HCT116 (cell line): ENCODE measurements at regions not wholly inside any gene's neighbourhood (a gene's known extent, or its start where the extent isn't known, plus 50 kb on each side); places are given as distances from the start of the nearest gene placed in this dataset.

ENCODE experiments used
- ATAC-seq: fragments of 200-7000 bp; cut with Tn5 transposase; 2 replicates; pipeline ENCODE4 v1.9.1; 2020; ENCODE audit warnings: mild to moderate bottlenecking, moderate library complexity
- BruUV-seq: library from RNA; stranded (reverse); fragments of 400-500 nt; replicated peaks from 2 replicates; lab custom pipeline; 2021; lab: Mats Ljungman, UMichigan
- CTCF ChIA-PET: fragments of 300-600 bp; sonication (Branson Sonifier 250); formaldehyde crosslinking; loops from one replicate; lab custom pipeline; 2021; ENCODE audit warnings: antibody characterized with exemption; lab: Charles Lee
- POLR2A ChIA-PET: fragments of 300-600, 350-600 bp; sonication (Branson Sonifier 250); formaldehyde crosslinking; loops from one replicate; lab custom pipeline; 2021; ENCODE audit warnings: antibody characterized with exemption; lab: Charles Lee
- RAD21 ChIA-PET, 2 experiments: fragments of 300-600 bp; sonication (Branson Sonifier 250); formaldehyde crosslinking; loops; one replicate each; lab custom pipeline; 2023; ENCODE audit warnings: low total read pairs in 2 of 2; ENCODE audit not compliant: uncharacterized antibody in 2 of 2, unreplicated experiment in 2 of 2, low non-redundant PET in 1 of 2; lab: Charles Lee
- DNase-seq: peaks from one replicate; pipeline ENCODE4 v3.0.0-alpha.2; 2010; ENCODE audit warnings: low read depth, low spot score
- H2AFZ ChIP-seq: fragments of 200-600 bp; shearing (Covaris generic), sonication (generic); 2 replicates; pipeline ENCODE4 v1.6.1; 2017; ENCODE audit warnings: low read depth, mixed run types, mixed read lengths, antibody characterized with exemption, low read length; ENCODE audit not compliant: poor library complexity, severe bottlenecking
- H3K27ac ChIP-seq: 2 replicates; pipeline ENCODE4 v1.5.1; 2012; ENCODE audit warnings: low read depth, low read length
- H3K27me3 ChIP-seq: fragments of 200-600 bp; sonication (generic); 2 replicates; pipeline ENCODE4 v1.6.1; 2016; ENCODE audit warnings: mixed run types, low read length, mixed read lengths; ENCODE audit not compliant: insufficient read depth
- H3K36me3 ChIP-seq, 2 experiments: fragments of 200-500 bp in 1 of 2; fragments of 200-600 bp in 1 of 2; sonication (Bioruptor generic) in 1 of 2; sonication (generic) in 1 of 2; 2 replicates each; pipeline versions ENCODE4 v1.5.1 to v1.6.1; 2014 to 2016; ENCODE audit warnings: low read length in 2 of 2, inconsistent platforms in 1 of 2, mixed read lengths in 1 of 2, mixed run types in 1 of 2; ENCODE audit not compliant: insufficient read depth in 2 of 2, control insufficient read depth in 1 of 2
- H3K4me1 ChIP-seq, 2 experiments: fragments of 200-600 bp in 1 of 2; sonication (generic) in 1 of 2; 2 replicates each; pipeline versions ENCODE4 v1.5.1 to v1.6.1; 2012 to 2017; ENCODE audit warnings: low read length in 2 of 2, inconsistent platforms in 1 of 2, mild to moderate bottlenecking in 1 of 2, mixed read lengths in 1 of 2, mixed run types in 1 of 2, moderate library complexity in 1 of 2; ENCODE audit not compliant: insufficient read depth in 2 of 2, control insufficient read depth in 1 of 2
- H3K4me2 ChIP-seq: fragments of 200-600 bp; sonication (generic); 2 replicates; pipeline ENCODE4 v1.6.1; 2017; ENCODE audit warnings: mixed run types, low read length, mixed read lengths
- H3K4me3 ChIP-seq, 2 experiments: fragments of 200-600 bp in 1 of 2; sonication (generic) in 1 of 2; replicated peaks in 1 of 2; 2 replicates each; pipeline ENCODE4 v1.5.1; 2011 to 2016; ENCODE audit warnings: low read length in 2 of 2, control low read depth in 1 of 2, low read depth in 1 of 2, mild to moderate bottlenecking in 1 of 2, mixed read lengths in 1 of 2, mixed run types in 1 of 2
- H3K79me2 ChIP-seq: fragments of 200-600 bp; sonication (generic); 2 replicates; pipeline ENCODE4 v1.6.1; 2017; ENCODE audit warnings: mild to moderate bottlenecking, mixed run types, low read length, moderate library complexity, mixed read lengths; ENCODE audit not compliant: insufficient read depth
- H3K9ac ChIP-seq: fragments of 200-600 bp; sonication (generic); 2 replicates; pipeline ENCODE4 v1.6.1; 2016; ENCODE audit warnings: low read length, mixed read lengths
- H3K9me2 ChIP-seq: fragments of 200-600 bp; sonication (generic), shearing (Covaris generic); 2 replicates; pipeline ENCODE4 v1.6.1; 2017; ENCODE audit warnings: mixed run types, mild to moderate bottlenecking, moderate library complexity; ENCODE audit not compliant: insufficient read depth
- H3K9me3 ChIP-seq, 2 experiments: fragments of 200-500 bp in 1 of 2; fragments of 200-600 bp in 1 of 2; sonication (Bioruptor generic) in 1 of 2; sonication (generic) in 1 of 2; 2 replicates each; pipeline ENCODE4 v1.6.1; 2014 to 2017; ENCODE audit warnings: low read length in 2 of 2, mixed read lengths in 2 of 2, inconsistent platforms in 1 of 2, low read depth in 1 of 2, mild to moderate bottlenecking in 1 of 2, mixed run types in 1 of 2, moderate library complexity in 1 of 2; ENCODE audit not compliant: control insufficient read depth in 1 of 2, insufficient read depth in 1 of 2
- H4K20me1 ChIP-seq: fragments of 200-600 bp; sonication (generic), shearing (Covaris generic); 2 replicates; pipeline ENCODE4 v1.6.1; 2017; ENCODE audit warnings: mixed run types, mild to moderate bottlenecking, moderate library complexity; ENCODE audit not compliant: insufficient read depth
- CEBPB ChIP-seq: IDR thresholded peaks from 2 replicates; pipeline ENCODE4 v1.6.1; 2012; ENCODE audit warnings: low read depth
- FOSL1 ChIP-seq: IDR thresholded peaks from 2 replicates; pipeline ENCODE4 v1.6.1; 2012; ENCODE audit warnings: low read depth
- POLR2A ChIP-seq: IDR thresholded peaks from 2 replicates; pipeline ENCODE4 v1.7.0; 2011; ENCODE audit warnings: borderline replicate concordance; ENCODE audit not compliant: insufficient read depth, insufficient read length; ENCODE audit errors: extremely low read depth
- POLR2AphosphoS5 ChIP-seq: IDR thresholded peaks from 2 replicates; pipeline ENCODE4 v1.6.1; 2011; ENCODE audit warnings: mild to moderate bottlenecking, low read depth, low read length, moderate library complexity
- RAD21 ChIP-seq: IDR thresholded peaks from 2 replicates; pipeline ENCODE4 v1.6.1; 2012; ENCODE audit warnings: low read depth, mild to moderate bottlenecking
- SRF ChIP-seq: IDR thresholded peaks from 2 replicates; pipeline ENCODE4 v1.6.1; 2012; ENCODE audit warnings: low read depth
- TCF7L2 ChIP-seq: IDR thresholded peaks from 2 replicates; pipeline ENCODE4 v1.7.0; 2011; ENCODE audit warnings: borderline replicate concordance, inconsistent platforms; ENCODE audit not compliant: insufficient read depth, insufficient read length; ENCODE audit errors: extremely low read depth
- YY1 ChIP-seq: IDR thresholded peaks from 2 replicates; pipeline ENCODE4 v1.6.1; 2011; ENCODE audit warnings: low read length, low read depth, moderate library complexity, mild to moderate bottlenecking; ENCODE audit not compliant: insufficient replicate concordance; ENCODE audit errors: extremely low read depth
- ZNF274 ChIP-seq: fragments of 200-500 bp; sonication (Bioruptor generic); IDR thresholded peaks from 2 replicates; pipeline ENCODE4 v1.6.1; 2014; ENCODE audit warnings: mild to moderate bottlenecking, low read depth, low read length, inconsistent platforms
- intact Hi-C: fragments of 100-400 bp; cut with micrococcal nuclease; formaldehyde crosslinking; loops from 2 replicates; pipeline ENCODE4 v1.10.0; 2022
- TF ChIP-seq, protein P1 (sequence below): IDR thresholded peaks from 2 replicates; pipeline ENCODE4 v1.6.1; 2011; ENCODE audit warnings: mild to moderate bottlenecking, low read length, moderate library complexity; ENCODE audit not compliant: insufficient replicate concordance; ENCODE audit errors: extremely low read depth
- TF ChIP-seq, protein P2 (sequence below): IDR thresholded peaks from 2 replicates; pipeline ENCODE4 v1.6.1; 2012; ENCODE audit warnings: low read depth
- TF ChIP-seq, protein P3 (sequence below): IDR thresholded peaks from 2 replicates; pipeline ENCODE4 v1.6.1; 2012

DNA sequence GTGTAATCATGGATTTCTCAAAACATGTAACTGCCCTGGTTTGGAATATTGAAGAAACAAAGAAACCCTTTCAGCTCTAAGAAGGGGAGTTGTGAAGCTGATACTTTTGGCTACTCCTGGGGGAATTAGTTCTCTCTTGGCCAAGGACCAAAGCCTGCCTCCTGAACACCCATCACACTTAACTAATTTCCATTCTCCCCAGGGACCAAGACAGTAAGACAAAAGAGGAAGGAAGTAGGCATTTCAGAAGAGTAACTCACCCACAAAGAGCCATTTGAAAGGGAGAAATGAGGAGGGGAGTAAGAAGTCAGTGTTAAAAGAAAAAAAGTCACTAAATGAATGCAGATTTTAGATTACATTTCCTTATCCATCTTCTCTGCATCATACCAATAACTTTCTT is 328.0 kb upstream of the SOX2 start:
- peaks cover 25% of the 10 kb centered on the region for H3K27me3 ChIP-seq
- DNase-seq (no peak), ATAC-seq (no peak)
- H3K9me2 ChIP-seq, result no peaks in the 10 kb centered on the region
- CTCF ChIA-PET, result no interaction called here
- no peaks in the 10 kb centered on the region for H3K9me3 ChIP-seq
- no peak overlapping the region for H3K4me2 ChIP-seq
- no peak overlapping the region for H2AFZ ChIP-seq
- H3K36me3 ChIP-seq, result no peaks in the 10 kb centered on the region
- RAD21 ChIA-PET, result no interaction called here
- H4K20me1 ChIP-seq, result no peaks in the 10 kb centered on the region
- H3K4me3 ChIP-seq, result no peak overlapping the region
- POLR2A ChIA-PET, result no interaction called here
- no TSS peak for BruUV-seq
- TF ChIP-seq, protein P1, sequence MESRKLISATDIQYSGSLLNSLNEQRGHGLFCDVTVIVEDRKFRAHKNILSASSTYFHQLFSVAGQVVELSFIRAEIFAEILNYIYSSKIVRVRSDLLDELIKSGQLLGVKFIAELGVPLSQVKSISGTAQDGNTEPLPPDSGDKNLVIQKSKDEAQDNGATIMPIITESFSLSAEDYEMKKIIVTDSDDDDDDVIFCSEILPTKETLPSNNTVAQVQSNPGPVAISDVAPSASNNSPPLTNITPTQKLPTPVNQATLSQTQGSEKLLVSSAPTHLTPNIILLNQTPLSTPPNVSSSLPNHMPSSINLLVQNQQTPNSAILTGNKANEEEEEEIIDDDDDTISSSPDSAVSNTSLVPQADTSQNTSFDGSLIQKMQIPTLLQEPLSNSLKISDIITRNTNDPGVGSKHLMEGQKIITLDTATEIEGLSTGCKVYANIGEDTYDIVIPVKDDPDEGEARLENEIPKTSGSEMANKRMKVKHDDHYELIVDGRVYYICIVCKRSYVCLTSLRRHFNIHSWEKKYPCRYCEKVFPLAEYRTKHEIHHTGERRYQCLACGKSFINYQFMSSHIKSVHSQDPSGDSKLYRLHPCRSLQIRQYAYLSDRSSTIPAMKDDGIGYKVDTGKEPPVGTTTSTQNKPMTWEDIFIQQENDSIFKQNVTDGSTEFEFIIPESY, result no peak
- TF ChIP-seq RAD21, result no peak
- no peak for TF ChIP-seq ZNF274
- no peak for TF ChIP-seq POLR2AphosphoS5
- no peak for TF ChIP-seq SRF
- no peak for TF ChIP-seq TCF7L2
- TF ChIP-seq POLR2A, result no peak
- TF ChIP-seq, protein P2, sequence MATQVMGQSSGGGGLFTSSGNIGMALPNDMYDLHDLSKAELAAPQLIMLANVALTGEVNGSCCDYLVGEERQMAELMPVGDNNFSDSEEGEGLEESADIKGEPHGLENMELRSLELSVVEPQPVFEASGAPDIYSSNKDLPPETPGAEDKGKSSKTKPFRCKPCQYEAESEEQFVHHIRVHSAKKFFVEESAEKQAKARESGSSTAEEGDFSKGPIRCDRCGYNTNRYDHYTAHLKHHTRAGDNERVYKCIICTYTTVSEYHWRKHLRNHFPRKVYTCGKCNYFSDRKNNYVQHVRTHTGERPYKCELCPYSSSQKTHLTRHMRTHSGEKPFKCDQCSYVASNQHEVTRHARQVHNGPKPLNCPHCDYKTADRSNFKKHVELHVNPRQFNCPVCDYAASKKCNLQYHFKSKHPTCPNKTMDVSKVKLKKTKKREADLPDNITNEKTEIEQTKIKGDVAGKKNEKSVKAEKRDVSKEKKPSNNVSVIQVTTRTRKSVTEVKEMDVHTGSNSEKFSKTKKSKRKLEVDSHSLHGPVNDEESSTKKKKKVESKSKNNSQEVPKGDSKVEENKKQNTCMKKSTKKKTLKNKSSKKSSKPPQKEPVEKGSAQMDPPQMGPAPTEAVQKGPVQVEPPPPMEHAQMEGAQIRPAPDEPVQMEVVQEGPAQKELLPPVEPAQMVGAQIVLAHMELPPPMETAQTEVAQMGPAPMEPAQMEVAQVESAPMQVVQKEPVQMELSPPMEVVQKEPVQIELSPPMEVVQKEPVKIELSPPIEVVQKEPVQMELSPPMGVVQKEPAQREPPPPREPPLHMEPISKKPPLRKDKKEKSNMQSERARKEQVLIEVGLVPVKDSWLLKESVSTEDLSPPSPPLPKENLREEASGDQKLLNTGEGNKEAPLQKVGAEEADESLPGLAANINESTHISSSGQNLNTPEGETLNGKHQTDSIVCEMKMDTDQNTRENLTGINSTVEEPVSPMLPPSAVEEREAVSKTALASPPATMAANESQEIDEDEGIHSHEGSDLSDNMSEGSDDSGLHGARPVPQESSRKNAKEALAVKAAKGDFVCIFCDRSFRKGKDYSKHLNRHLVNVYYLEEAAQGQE, result no peak
- no peak for TF ChIP-seq CEBPB
- TF ChIP-seq FOSL1, result no peak
- TF ChIP-seq, protein P3, sequence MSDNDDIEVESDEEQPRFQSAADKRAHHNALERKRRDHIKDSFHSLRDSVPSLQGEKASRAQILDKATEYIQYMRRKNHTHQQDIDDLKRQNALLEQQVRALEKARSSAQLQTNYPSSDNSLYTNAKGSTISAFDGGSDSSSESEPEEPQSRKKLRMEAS, result no peak
- no peak for TF ChIP-seq YY1
- no peaks in the 10 kb centered on the region for H3K79me2 ChIP-seq
- no peaks in the 10 kb centered on the region for H3K4me1 ChIP-seq
- intact Hi-C loops, result no loop called here
- H3K9ac ChIP-seq, result no peak overlapping the region
- no peak overlapping the region for H3K27ac ChIP-seq
